CD4-positive, alpha-beta T cell (primary cell): ENCODE measurements at regions not wholly inside any gene's neighbourhood (a gene's known extent, or its start where the extent isn't known, plus 50 kb on each side); places are given as distances from the start of the nearest gene placed in this dataset.

ENCODE experiments used
- ATAC-seq: fragments of 200-7000 bp; cut with Tn5 transposase; one replicate; pipeline ENCODE4 v1.10.0; 2022; ENCODE audit warnings: mild to moderate bottlenecking; ENCODE audit not compliant: poor library complexity
- CTCF ChIA-PET: fragments of 350-600 bp; sonication (Branson Sonifier 250); formaldehyde crosslinking; loops from one replicate; lab custom pipeline; 2021; ENCODE audit warnings: antibody characterized with exemption, inconsistent platforms; lab: Charles Lee
- POLR2A ChIA-PET: fragments of 350-600 bp; sonication (Branson Sonifier 250); formaldehyde crosslinking; loops from one replicate; lab custom pipeline; 2021; ENCODE audit warnings: antibody characterized with exemption, inconsistent platforms; lab: Charles Lee
- DNase-seq, 14 experiments: peaks; one replicate each; pipeline ENCODE4 v3.0.0-alpha.2; 2013 to 2020; ENCODE audit warnings: mixed read lengths in 2 of 14
- H3K27ac ChIP-seq, 2 donors: one replicate each; pipeline versions ENCODE4 v1.5.1 to v1.7.0; 2013; ENCODE audit warnings: low read length in 2 of 2, low read depth in 1 of 2, mild to moderate bottlenecking in 1 of 2
- H3K27me3 ChIP-seq, 2 experiments: 1 replicate in 1 of 2; 2 replicates in 1 of 2; pipeline versions ENCODE4 v1.6.1 to v1.7.0; 2013; ENCODE audit warnings: low read length in 2 of 2, control low read depth in 1 of 2, mild to moderate bottlenecking in 1 of 2, moderate library complexity in 1 of 2; ENCODE audit not compliant: insufficient read depth in 2 of 2, control insufficient read depth in 1 of 2
- H3K36me3 ChIP-seq: one replicate; pipeline ENCODE4 v1.6.1; 2013; ENCODE audit warnings: low read length, control low read depth; ENCODE audit not compliant: insufficient read depth
- H3K4me1 ChIP-seq: one replicate; pipeline ENCODE4 v1.6.1; 2013; ENCODE audit warnings: low read length, control low read depth; ENCODE audit not compliant: insufficient read depth
- H3K4me3 ChIP-seq: one replicate; pipeline ENCODE4 v1.5.1; 2013; ENCODE audit warnings: mild to moderate bottlenecking, low read length, moderate library complexity
- H3K9me3 ChIP-seq, 2 experiments: 1 replicate in 1 of 2; 2 replicates in 1 of 2; pipeline versions ENCODE4 v1.6.1 to v1.7.0; 2013; ENCODE audit warnings: low read length in 2 of 2, mild to moderate bottlenecking in 2 of 2, control low read depth in 1 of 2, moderate library complexity in 1 of 2; ENCODE audit not compliant: control insufficient read depth in 1 of 2, insufficient read depth in 1 of 2
- H3K27ac Mint-ChIP-seq: one replicate; pipeline ENCODE4 v1.8.0; 2020; ENCODE audit warnings: mixed read lengths
- H3K27me3 Mint-ChIP-seq: one replicate; pipeline ENCODE4 v1.8.0; 2021; ENCODE audit warnings: mixed read lengths
- H3K36me3 Mint-ChIP-seq: one replicate; pipeline ENCODE4 v1.8.0; 2021; ENCODE audit warnings: low read depth, mixed read lengths
- H3K4me1 Mint-ChIP-seq: one replicate; pipeline ENCODE4 v1.8.0; 2021; ENCODE audit warnings: low read depth, mixed read lengths
- H3K4me3 Mint-ChIP-seq: one replicate; pipeline ENCODE4 v1.8.0; 2020; ENCODE audit warnings: mild to moderate bottlenecking, mixed read lengths
- H3K9me3 Mint-ChIP-seq: one replicate; pipeline ENCODE4 v1.8.0; 2020; ENCODE audit warnings: mixed read lengths
- intact Hi-C, 2 experiments: fragments of 100-400 bp; cut with DNase I in 1 of 2; cut with micrococcal nuclease in 1 of 2; formaldehyde crosslinking; loops; one replicate each; pipeline versions ENCODE4 v1.15.1 to v1.9.0; 2023 to 2025; cut with DNase I, micrococcal nuclease
- TF ChIP-seq, protein P1 (sequence below): fragments of 200-600 bp; IDR thresholded peaks from one replicate; pipeline ENCODE4 v1.8.0; 2022; ENCODE audit warnings: antibody characterized with exemption, mild to moderate bottlenecking

DNA sequence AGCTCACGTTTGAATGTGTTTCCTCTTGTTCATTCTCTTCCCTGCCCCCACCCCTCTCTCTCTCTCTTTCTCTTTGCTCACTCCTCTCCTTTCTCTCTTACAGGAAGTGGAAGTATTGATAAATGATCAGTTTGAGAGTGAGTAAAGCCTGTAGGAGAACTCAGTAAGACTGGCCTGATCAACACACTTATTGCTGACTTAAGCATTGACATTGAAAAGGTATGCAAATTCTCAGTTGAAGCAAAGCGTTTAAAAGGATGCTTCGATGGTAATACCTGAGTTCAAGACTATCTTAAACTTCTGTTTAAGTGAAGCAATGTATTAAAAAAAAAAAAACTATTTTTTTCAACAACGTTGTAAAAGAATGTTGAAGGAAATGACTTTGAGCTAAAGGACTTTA lies 115.7 kb upstream of the DDX18 start:
- no peak overlapping the region for H3K4me3 Mint-ChIP-seq
- ChIA-PET POLR2A (interaction anchor here (0.7 kb wide), 1 partner anchor 177 kb away, joined by 3 read pairs; no protein-coding TSS in a partner anchor), CTCF (no interaction called here)
- ATAC-seq (no peak), DNase-seq (no peak)
- no peaks in the 10 kb centered on the region for H3K4me1 Mint-ChIP-seq
- H3K27ac Mint-ChIP-seq: no peak overlapping the region
- H3K36me3 Mint-ChIP-seq: no peaks in the 10 kb centered on the region
- no peaks in the 10 kb centered on the region for H3K9me3 Mint-ChIP-seq
- TF ChIP-seq, protein P1, sequence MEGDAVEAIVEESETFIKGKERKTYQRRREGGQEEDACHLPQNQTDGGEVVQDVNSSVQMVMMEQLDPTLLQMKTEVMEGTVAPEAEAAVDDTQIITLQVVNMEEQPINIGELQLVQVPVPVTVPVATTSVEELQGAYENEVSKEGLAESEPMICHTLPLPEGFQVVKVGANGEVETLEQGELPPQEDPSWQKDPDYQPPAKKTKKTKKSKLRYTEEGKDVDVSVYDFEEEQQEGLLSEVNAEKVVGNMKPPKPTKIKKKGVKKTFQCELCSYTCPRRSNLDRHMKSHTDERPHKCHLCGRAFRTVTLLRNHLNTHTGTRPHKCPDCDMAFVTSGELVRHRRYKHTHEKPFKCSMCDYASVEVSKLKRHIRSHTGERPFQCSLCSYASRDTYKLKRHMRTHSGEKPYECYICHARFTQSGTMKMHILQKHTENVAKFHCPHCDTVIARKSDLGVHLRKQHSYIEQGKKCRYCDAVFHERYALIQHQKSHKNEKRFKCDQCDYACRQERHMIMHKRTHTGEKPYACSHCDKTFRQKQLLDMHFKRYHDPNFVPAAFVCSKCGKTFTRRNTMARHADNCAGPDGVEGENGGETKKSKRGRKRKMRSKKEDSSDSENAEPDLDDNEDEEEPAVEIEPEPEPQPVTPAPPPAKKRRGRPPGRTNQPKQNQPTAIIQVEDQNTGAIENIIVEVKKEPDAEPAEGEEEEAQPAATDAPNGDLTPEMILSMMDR: no peak
- no peaks in the 10 kb centered on the region for H3K27me3 Mint-ChIP-seq
- no peaks in the 10 kb centered on the region for H3K4me1 ChIP-seq
- no peaks in the 10 kb centered on the region for H3K27me3 ChIP-seq
- no peaks in the 10 kb centered on the region for H3K36me3 ChIP-seq
- no peak overlapping the region for H3K27ac ChIP-seq
- intact Hi-C loops: no loop called here
- H3K9me3 ChIP-seq: peaks cover 0 to 3% of the 10 kb centered on the region in 2 experiments
- no peak overlapping the region for H3K4me3 ChIP-seq

DNA sequence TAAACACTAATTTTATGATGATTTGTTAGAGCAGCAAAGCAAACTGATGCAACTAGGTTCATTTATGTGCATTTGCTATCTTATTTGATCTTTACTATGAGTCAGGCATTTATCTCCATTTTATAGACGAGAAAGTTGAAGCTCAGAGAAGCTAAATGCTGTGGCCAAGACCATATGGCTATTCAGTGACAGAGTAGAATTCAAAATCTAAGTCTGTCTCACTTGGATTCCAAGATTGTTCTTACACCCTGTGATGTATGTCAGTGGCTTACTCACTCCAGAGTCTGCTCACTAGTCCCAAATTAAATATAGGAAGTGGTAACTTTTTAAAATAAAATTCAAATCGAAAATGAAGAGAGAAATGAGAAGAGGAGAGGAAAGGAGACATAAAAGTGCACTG lies 114.0 kb upstream of the DDX18 start:
- no peak for ATAC-seq
- Mint-ChIP-seq H3K36me3 (no peaks in the 10 kb centered on the region), H3K27me3 (peaks cover 3% of the 10 kb centered on the region), H3K4me3 (no peak overlapping the region), H3K27ac (no peak overlapping the region), H3K4me1 (no peaks in the 10 kb centered on the region), H3K9me3 (no peaks in the 10 kb centered on the region)
- DNase-seq: no peak
- no peaks in the 10 kb centered on the region for H3K36me3 ChIP-seq
- H3K4me1 ChIP-seq: no peaks in the 10 kb centered on the region
- H3K9me3 ChIP-seq: no peaks in the 10 kb centered on the region
- H3K27ac ChIP-seq: no peak overlapping the region
- CTCF ChIA-PET: no interaction called here
- TF ChIP-seq, protein P1: no peak
- H3K27me3 ChIP-seq: no peaks in the 10 kb centered on the region
- intact Hi-C loops: no loop called here
- POLR2A ChIA-PET: no interaction called here
- no peak overlapping the region for H3K4me3 ChIP-seq

DNA sequence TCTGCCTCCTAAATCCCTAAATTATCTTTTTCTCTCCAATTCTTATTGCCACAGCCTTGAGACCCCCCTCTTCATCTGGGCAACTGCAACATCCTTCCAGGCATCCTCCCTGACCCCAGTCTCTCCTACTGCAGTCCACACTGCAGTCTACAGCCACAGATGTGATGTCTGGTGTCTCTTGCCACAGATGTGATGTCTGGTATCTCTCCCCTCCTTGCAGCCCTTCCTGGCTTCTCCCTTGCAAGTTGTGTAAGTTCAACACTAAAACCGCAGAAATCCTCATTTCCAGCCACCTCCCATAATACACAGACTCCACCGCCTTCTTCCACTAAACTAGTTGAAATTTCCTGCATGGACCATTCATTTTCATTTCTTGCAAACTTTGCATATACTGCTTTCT lies 113.1 kb upstream of the DDX18 start:
- H3K27ac Mint-ChIP-seq: no peak overlapping the region
- intact Hi-C loops: no loop called here
- H3K9me3 Mint-ChIP-seq: no peaks in the 10 kb centered on the region
- ATAC-seq (no peak), DNase-seq (no peak)
- H3K4me3 ChIP-seq: no peak overlapping the region
- no peaks in the 10 kb centered on the region for H3K9me3 ChIP-seq
- H3K4me1 Mint-ChIP-seq: no peaks in the 10 kb centered on the region
- no peaks in the 10 kb centered on the region for H3K4me1 ChIP-seq
- no peak overlapping the region for H3K4me3 Mint-ChIP-seq
- peaks cover 9% of the 10 kb centered on the region for H3K27me3 Mint-ChIP-seq
- no peaks in the 10 kb centered on the region for H3K36me3 ChIP-seq
- no peaks in the 10 kb centered on the region for H3K27me3 ChIP-seq
- ChIA-PET POLR2A (no interaction called here), CTCF (no interaction called here)
- TF ChIP-seq, protein P1: no peak
- H3K27ac ChIP-seq: no peak overlapping the region
- H3K36me3 Mint-ChIP-seq: no peaks in the 10 kb centered on the region
